ENCODE measurements at regions not wholly inside any gene's neighbourhood (a gene's known extent, or its start where the extent isn't known, plus 50 kb on each side); places are given as distances from the start of the nearest gene placed in this dataset.

GRCh38 chr13:88329066-88329465 lies 657.9 kb downstream of the SLITRK5 start:
- no peak overlapping the region for H3K4me3 ChIP-seq (ENCODE audit: insufficient read depth, low read depth, low read length)
- BruUV-seq (replicated peaks): no TSS peak
- no peak overlapping the region for H3K4ac ChIP-seq (ENCODE audit: low read depth, low read length)
- H2BK120ac ChIP-seq (ENCODE audit: low read depth, low read length): no peak overlapping the region
- H3K27ac ChIP-seq (ENCODE audit: insufficient read depth, low read length): no peak overlapping the region
- in situ Hi-C loops (cut with MboI; ENCODE audit: low sequenced_read_pairs) (no loop called here), dilution Hi-C loops (cut with HindIII; ENCODE audit: low sequenced_read_pairs, unreplicated experiment) (no loop called here), intact Hi-C loops (cut with micrococcal nuclease) (no loop called here)
- H3K27me3 ChIP-seq (ENCODE audit: control insufficient read depth, insufficient read depth, low read length): no peaks in the 10 kb centered on the region
- H3K18ac ChIP-seq (ENCODE audit: low read depth, low read length): no peak overlapping the region
- ChIA-PET POLR2A (ENCODE audit: unreplicated experiment) (no interaction called here), CTCF (no interaction called here)
- DNase-seq (no peak), ATAC-seq (ENCODE audit: low read depth) (no peak)
- H3K56ac ChIP-seq (ENCODE audit: extremely low read depth, insufficient read depth, low read length): no peak overlapping the region
- no peak overlapping the region for H2AFZ ChIP-seq (replicated peaks; ENCODE audit: low read length, poor library complexity)
- H2BK15ac ChIP-seq (ENCODE audit: low read depth, low read length): no peak overlapping the region
- no peak overlapping the region for H3K14ac ChIP-seq (replicated peaks; ENCODE audit: low read depth, low read length)
- no peaks in the 10 kb centered on the region for H3K9me1 ChIP-seq (ENCODE audit: insufficient read depth, low read length)
- no peak overlapping the region for H2AK9ac ChIP-seq (replicated peaks; ENCODE audit: low read depth, low read length, poor library complexity)
- H3K4me1 ChIP-seq (ENCODE audit: control insufficient read depth, insufficient read depth, low read length): no peaks in the 10 kb centered on the region
- H4K5ac ChIP-seq (ENCODE audit: low read depth, low read length): no peak overlapping the region
- WGBS, 2 experiments (ENCODE audit: extremely low coverage in 2 of 2, insufficient read length in 1 of 2): no CpG with 5 or more reads among the region's 3 CpGs
- TF ChIP-seq, protein P1, sequence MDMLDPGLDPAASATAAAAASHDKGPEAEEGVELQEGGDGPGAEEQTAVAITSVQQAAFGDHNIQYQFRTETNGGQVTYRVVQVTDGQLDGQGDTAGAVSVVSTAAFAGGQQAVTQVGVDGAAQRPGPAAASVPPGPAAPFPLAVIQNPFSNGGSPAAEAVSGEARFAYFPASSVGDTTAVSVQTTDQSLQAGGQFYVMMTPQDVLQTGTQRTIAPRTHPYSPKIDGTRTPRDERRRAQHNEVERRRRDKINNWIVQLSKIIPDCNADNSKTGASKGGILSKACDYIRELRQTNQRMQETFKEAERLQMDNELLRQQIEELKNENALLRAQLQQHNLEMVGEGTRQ (IDR thresholded peaks at IDR 0.05; ENCODE audit: low read depth, low read length): no peak
- TF ChIP-seq NFE2L2 (IDR thresholded peaks at IDR 0.05; ENCODE audit: low read depth, low read length) (no peak), MXI1 (IDR thresholded peaks at IDR 0.05; ENCODE audit: borderline replicate concordance, low read depth, low read length) (no peak), CTCF (conservative IDR thresholded peaks at IDR 0.05; ENCODE audit: low read depth, low read length) (no peak), RAD21 (IDR thresholded peaks at IDR 0.05; ENCODE audit: low read length) (no peak), CEBPB (IDR thresholded peaks at IDR 0.05; ENCODE audit: low read depth, low read length) (no peak), RCOR1 (IDR thresholded peaks at IDR 0.05; ENCODE audit: insufficient replicate concordance, low read length) (no peak), BHLHE40 (IDR thresholded peaks at IDR 0.05; ENCODE audit: low read depth, low read length) (no peak), MAFK (IDR thresholded peaks at IDR 0.05; ENCODE audit: low read depth, low read length) (no peak), CHD1 (IDR thresholded peaks at IDR 0.05; ENCODE audit: low read depth, low read length) (no peak)
- H3K4me2 ChIP-seq (ENCODE audit: low read depth, low read length): no peak overlapping the region
- H3K23ac ChIP-seq (ENCODE audit: low read depth, low read length): no peak overlapping the region
- no peak overlapping the region for H2BK5ac ChIP-seq (ENCODE audit: low read depth, low read length, poor library complexity, severe bottlenecking)
- no peak overlapping the region for H3K9ac ChIP-seq (ENCODE audit: low read depth, low read length)
- H4K8ac ChIP-seq (ENCODE audit: low read depth in 2 of 2, low read length in 2 of 2): no peak overlapping the region
- H3K36me3 ChIP-seq (ENCODE audit: control insufficient read depth, insufficient read depth, low read length): no peaks in the 10 kb centered on the region
- H4K20me1 ChIP-seq (ENCODE audit: insufficient read depth, low read length): no peaks in the 10 kb centered on the region
- H2BK20ac ChIP-seq (ENCODE audit: low read depth, low read length): no peak overlapping the region
- peaks cover 2% of the 10 kb centered on the region; the same call in 1 of the 2 replicates for H3K9me3 ChIP-seq (ENCODE audit: control insufficient read depth, insufficient read depth, low read length)
- H2AK5ac ChIP-seq (ENCODE audit: low read depth, low read length): no peak overlapping the region
- H4K91ac ChIP-seq (ENCODE audit: insufficient read depth, low read depth, low read length): no peak overlapping the region
- no peaks in the 10 kb centered on the region for H3K79me1 ChIP-seq (ENCODE audit: low read depth in 1 of 2, low read length in 2 of 2)

All from IMR-90 (cell line).